T-helper 2 cell (primary cell): ENCODE measurements at regions not wholly inside any gene's neighbourhood (a gene's known extent, or its start where the extent isn't known, plus 50 kb on each side); places are given as distances from the start of the nearest gene placed in this dataset.

Experiments
- DNase-seq, 5 experiments: peaks; one replicate each; pipeline versions ENCODE4 v3.0.0 to v3.0.0-alpha.2; 2012 to 2022

- no peak for DNase-seq
Measured at GRCh38 chr4:89419111-89419695, 111.6 kb upstream of the GPRIN3 start.

GRCh38 chr4:89416960-89417359 is 109.4 kb upstream of the GPRIN3 start:
- DNase-seq, result no peak

GRCh38 chr4:89413518-89413917 is 105.9 kb upstream of the GPRIN3 start:
- no peak for DNase-seq

GRCh38 chr4:89411539-89412309 is 104.1 kb upstream of the GPRIN3 start:
- no peak for DNase-seq

GRCh38 chr4:89410687-89411086 is 103.1 kb upstream of the GPRIN3 start:
- no peak for DNase-seq

GRCh38 chr4:89404530-89404929 is 96.9 kb upstream of the GPRIN3 start:
- no peak for DNase-seq

- no peak for DNase-seq
Measured at GRCh38 chr4:89403826-89404225, 96.2 kb upstream of the GPRIN3 start.

- DNase-seq, result no peak
Measured at GRCh38 chr4:89400287-89401035, 92.9 kb upstream of the GPRIN3 start.

GRCh38 chr4:89398644-89399043 is 91.0 kb upstream of the GPRIN3 start:
- DNase-seq, result no peak

- no peak for DNase-seq
Measured at GRCh38 chr4:89398146-89398545, 90.5 kb upstream of the GPRIN3 start.

GRCh38 chr4:89397441-89397840 is 89.8 kb upstream of the GPRIN3 start:
- no peak for DNase-seq

- no peak for DNase-seq
Measured at GRCh38 chr4:89382439-89382838, 74.8 kb upstream of the GPRIN3 start.

- DNase-seq, result no peak
Measured at GRCh38 chr4:89380980-89381379, 73.4 kb upstream of the GPRIN3 start.

- DNase-seq, result no peak
Measured at GRCh38 chr4:89379511-89380044, 72.0 kb upstream of the GPRIN3 start.

- no peak for DNase-seq
Measured at GRCh38 chr4:89373394-89373793, 65.8 kb upstream of the GPRIN3 start.

GRCh38 chr4:89371614-89372013 is 64.0 kb upstream of the GPRIN3 start:
- no peak for DNase-seq

- DNase-seq, result no peak
Measured at GRCh38 chr4:89369581-89369980, 62.0 kb upstream of the GPRIN3 start.

GRCh38 chr4:89368861-89369260 is 61.3 kb upstream of the GPRIN3 start:
- no peak for DNase-seq

GRCh38 chr4:89365776-89366175 is 58.2 kb upstream of the GPRIN3 start:
- DNase-seq, result peak in 1 of 5 experiments; percentile 85

- no peak for DNase-seq
Measured at GRCh38 chr4:89365375-89365774, 57.8 kb upstream of the GPRIN3 start.

GRCh38 chr4:89364541-89364940 is 56.9 kb upstream of the GPRIN3 start:
- DNase-seq, result no peak

- DNase-seq, result no peak
Measured at GRCh38 chr4:89363786-89364185, 56.2 kb upstream of the GPRIN3 start.

GRCh38 chr4:89358935-89359638 is 51.5 kb upstream of the GPRIN3 start:
- DNase-seq, result no peak
